ENCODE measurements at regions not wholly inside any gene's neighbourhood (a gene's known extent, or its start where the extent isn't known, plus 50 kb on each side); places are given as distances from the start of the nearest gene placed in this dataset.

DNA sequence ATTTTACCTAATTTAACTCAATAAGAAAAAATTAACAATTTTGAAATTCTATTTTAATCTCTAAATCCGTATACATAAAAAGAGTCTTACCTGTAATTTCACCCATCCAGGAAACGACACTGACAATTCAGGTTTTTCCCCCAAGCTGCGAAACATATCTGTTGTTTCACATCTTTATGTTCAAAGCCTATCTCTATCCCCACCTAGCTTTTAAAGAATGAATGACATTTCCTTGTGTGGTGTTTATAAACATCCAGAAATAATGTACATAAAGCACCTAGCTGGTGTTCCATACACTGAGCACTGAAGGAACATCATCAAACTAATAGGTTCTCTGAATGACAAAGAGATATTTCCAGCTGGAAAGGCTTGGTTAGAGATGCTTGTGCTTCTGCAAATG is 867.8 kb downstream of the SQOR start (continued):
- TF ChIP-seq CHD2 (IDR thresholded peaks at IDR 0.05; ENCODE audit: low read length) = no peak
- TF ChIP-seq RFX5 (IDR thresholded peaks at IDR 0.05; ENCODE audit: borderline replicate concordance, low read depth, low read length) = no peak
- TF ChIP-seq GABPA (IDR thresholded peaks at IDR 0.05; ENCODE audit: borderline replicate concordance, insufficient read depth, low read length) = no peak
- TF ChIP-seq CBX5 (IDR thresholded peaks at IDR 0.05; ENCODE audit: low read depth, low read length) = no peak
- no peak for TF ChIP-seq SIRT6 (IDR thresholded peaks at IDR 0.05; ENCODE audit: low read length)

All from H1 (cell line).